ENCODE measurements at regions not wholly inside any gene's neighbourhood (a gene's known extent, or its start where the extent isn't known, plus 50 kb on each side); places are given as distances from the start of the nearest gene placed in this dataset.

- intact Hi-C loops (cut with DNase I), result no loop called here
- FAIRE-seq (no peak), DNase-seq (no peak), ATAC-seq (no peak)
- H3K36me3 ChIP-seq, result no peaks in the 10 kb centered on the region
- 61 to 72% methylated on average over 1 of the region's 1 CpG for WGBS, 2 donors
- no peaks in the 10 kb centered on the region for H3K27me3 ChIP-seq
- no peaks in the 10 kb centered on the region for H3K4me1 ChIP-seq
- TF ChIP-seq CTCF (IDR thresholded peaks at IDR 0.05), result no peak
- no peaks in the 10 kb centered on the region for H3K9me3 ChIP-seq
- H3K4me3 ChIP-seq, result no peak overlapping the region
- no peak overlapping the region for H3K27ac ChIP-seq
Observed at GRCh38 chr2:6454286-6454990, 411.3 kb downstream of the CMPK2 start.

- 85 to 90% methylated on average over 13 of the region's 13 CpGs for WGBS, 2 donors
- Histone ChIP-seq H3K27ac (no peak overlapping the region), H3K27me3 (no peaks in the 10 kb centered on the region), H3K4me1 (no peaks in the 10 kb centered on the region), H3K4me3 (no peak overlapping the region), H3K9me3 (no peaks in the 10 kb centered on the region), H3K36me3 (no peaks in the 10 kb centered on the region)
- no peak for TF ChIP-seq CTCF (IDR thresholded peaks at IDR 0.05)
- intact Hi-C loops (cut with DNase I), result no loop called here
- ATAC-seq (no peak), FAIRE-seq (no peak), DNase-seq (peak in 1 of 6 donors; percentile 63)
Observed at GRCh38 chr2:6459138-6459537, 406.6 kb downstream of the CMPK2 start.

- WGBS, 2 donors, result 69 to 71% methylated on average over 1 of the region's 1 CpG
- no peak for TF ChIP-seq CTCF (IDR thresholded peaks at IDR 0.05)
- FAIRE-seq, result no peak
- Histone ChIP-seq H3K36me3 (no peaks in the 10 kb centered on the region), H3K9me3 (no peaks in the 10 kb centered on the region), H3K4me3 (no peak overlapping the region), H3K4me1 (no peaks in the 10 kb centered on the region), H3K27ac (no peak overlapping the region), H3K27me3 (no peaks in the 10 kb centered on the region)
- no peak for ATAC-seq
- no peak for DNase-seq
- intact Hi-C loops (cut with DNase I), result no loop called here
Observed at GRCh38 chr2:6470518-6470917, 395.2 kb downstream of the CMPK2 start.

- intact Hi-C loops (cut with DNase I), result no loop called here
Observed at GRCh38 chr2:6471419-6471818, 394.3 kb downstream of the CMPK2 start.

More at GRCh38 chr2:6471419-6471818, 394.3 kb downstream of the CMPK2 start:
- no peak overlapping the region for H3K27ac ChIP-seq
- no peak for DNase-seq
- no peak for TF ChIP-seq CTCF (IDR thresholded peaks at IDR 0.05)
- H3K4me1 ChIP-seq, result no peaks in the 10 kb centered on the region
- WGBS, 2 donors, result 82 to 85% methylated on average over 4 of the region's 4 CpGs
- no peak for ATAC-seq
- no peaks in the 10 kb centered on the region for H3K36me3 ChIP-seq
- no peak for FAIRE-seq
- no peaks in the 10 kb centered on the region for H3K27me3 ChIP-seq
- H3K4me3 ChIP-seq, result no peak overlapping the region
- no peaks in the 10 kb centered on the region for H3K9me3 ChIP-seq

All from pancreas (tissue), 10 donors.